OCI-LY1 (cell line): ENCODE measurements at regions not wholly inside any gene's neighbourhood (a gene's known extent, or its start where the extent isn't known, plus 50 kb on each side); places are given as distances from the start of the nearest gene placed in this dataset.

ENCODE experiments used
- H2AFZ ChIP-seq: fragments of 200-600 bp; sonication (generic), shearing (Covaris generic); 2 replicates; pipeline ENCODE4 v1.6.0; 2014; ENCODE audit warnings: antibody characterized with exemption, mild to moderate bottlenecking, low read length
- H3F3A ChIP-seq: fragments of 200-600 bp; sonication (generic), shearing (Covaris generic); 2 replicates; pipeline ENCODE4 v1.6.0; 2014; ENCODE audit warnings: mild to moderate bottlenecking, antibody characterized with exemption, low read length, moderate library complexity; ENCODE audit not compliant: insufficient read depth
- H3K27ac ChIP-seq: fragments of 200-600 bp; sonication (generic); 2 replicates; pipeline ENCODE4 v1.5.1; 2014; ENCODE audit warnings: low read length, mixed run types, mild to moderate bottlenecking, low read depth; ENCODE audit not compliant: poor library complexity, severe bottlenecking
- H3K27me3 ChIP-seq: fragments of 200-600 bp; sonication (generic); 2 replicates; pipeline ENCODE4 v1.6.0; 2014; ENCODE audit warnings: antibody characterized with exemption, mild to moderate bottlenecking, low read length, moderate library complexity; ENCODE audit not compliant: insufficient read depth
- H3K36me3 ChIP-seq: fragments of 200-600 bp; sonication (generic); 2 replicates; pipeline ENCODE4 v1.6.1; 2014; ENCODE audit warnings: mild to moderate bottlenecking, antibody characterized with exemption, low read length, moderate library complexity, mixed read lengths; ENCODE audit not compliant: insufficient read depth
- H3K4me1 ChIP-seq: fragments of 200-600 bp; sonication (generic); 2 replicates; pipeline ENCODE4 v1.5.1; 2014; ENCODE audit warnings: mild to moderate bottlenecking, low read length, moderate library complexity; ENCODE audit not compliant: insufficient read depth, severe bottlenecking
- H3K4me2 ChIP-seq: fragments of 200-600 bp; sonication (generic), shearing (Covaris generic); 2 replicates; pipeline ENCODE4 v1.6.1; 2014; ENCODE audit warnings: low read length
- H3K4me3 ChIP-seq: fragments of 200-600 bp; sonication (generic); 2 replicates; pipeline ENCODE4 v1.5.1; 2014; ENCODE audit warnings: low read length, low read depth, mild to moderate bottlenecking, mixed read lengths; ENCODE audit not compliant: poor library complexity, severe bottlenecking
- H3K79me2 ChIP-seq: fragments of 200-600 bp; shearing (Covaris generic); 2 replicates; pipeline ENCODE4 v1.6.1; 2016; ENCODE audit warnings: mixed run types, low read length, mixed read lengths; ENCODE audit not compliant: insufficient read depth
- H3K9ac ChIP-seq: fragments of 200-600 bp; sonication (generic), shearing (Covaris generic); 2 replicates; pipeline ENCODE4 v1.6.1; 2014; ENCODE audit warnings: mild to moderate bottlenecking, low read length, mixed read lengths
- H3K9me2 ChIP-seq: fragments of 200-600 bp; sonication (generic), shearing (Covaris generic); 2 replicates; pipeline ENCODE4 v1.6.1; 2014; ENCODE audit warnings: low read depth, mild to moderate bottlenecking, low read length, mixed read lengths
- H3K9me3 ChIP-seq: fragments of 200-600 bp; shearing (Covaris generic); 2 replicates; pipeline ENCODE4 v1.6.1; 2014; ENCODE audit warnings: low read length, mixed read lengths
- H4K20me1 ChIP-seq: fragments of 200-600 bp; sonication (generic), shearing (Covaris generic); 2 replicates; pipeline ENCODE4 v1.6.0; 2016; ENCODE audit warnings: mild to moderate bottlenecking, low read length; ENCODE audit not compliant: insufficient read depth
- CTCF ChIP-seq: fragments of 200-600 bp; sonication (generic), shearing (Covaris generic); IDR thresholded peaks from 2 replicates; pipeline ENCODE4 v1.5.1; 2017; ENCODE audit warnings: mild to moderate bottlenecking, antibody characterized with exemption, low read length, moderate library complexity, mixed read lengths
- EZH2 ChIP-seq: fragments of 200-600 bp; sonication (generic), shearing (Covaris generic); IDR thresholded peaks from 2 replicates; pipeline ENCODE4 v1.8.0; 2017; ENCODE audit warnings: borderline replicate concordance, mixed run types, mild to moderate bottlenecking, antibody characterized with exemption, low read length, moderate library complexity, mixed read lengths

- no peaks in the 10 kb centered on the region for H4K20me1 ChIP-seq
- H3K9me2 ChIP-seq = no peaks in the 10 kb centered on the region
- no peak overlapping the region for H3K27ac ChIP-seq
- H3K9me3 ChIP-seq = no peaks in the 10 kb centered on the region
- H3F3A ChIP-seq = no peaks in the 10 kb centered on the region
- no peaks in the 10 kb centered on the region for H3K27me3 ChIP-seq
- no peak overlapping the region for H3K4me2 ChIP-seq
- no peak overlapping the region for H2AFZ ChIP-seq
- no peak overlapping the region for H3K4me3 ChIP-seq
- TF ChIP-seq EZH2 (no peak), CTCF (no peak)
- H3K79me2 ChIP-seq = no peaks in the 10 kb centered on the region
- no peaks in the 10 kb centered on the region for H3K4me1 ChIP-seq
- H3K36me3 ChIP-seq = no peaks in the 10 kb centered on the region
- no peak overlapping the region for H3K9ac ChIP-seq
Measured at GRCh38 chr11:92811341-92811740, 158.1 kb upstream of the MTNR1B start.

- H3K4me2 ChIP-seq = no peak overlapping the region
- no peaks in the 10 kb centered on the region for H3K36me3 ChIP-seq
- no peak overlapping the region for H3K4me3 ChIP-seq
- no peaks in the 10 kb centered on the region for H3K9me2 ChIP-seq
- H3K9me3 ChIP-seq = no peaks in the 10 kb centered on the region
- no peaks in the 10 kb centered on the region for H4K20me1 ChIP-seq
- no peak overlapping the region for H3K9ac ChIP-seq
- H2AFZ ChIP-seq = no peak overlapping the region
- no peaks in the 10 kb centered on the region for H3K79me2 ChIP-seq
- TF ChIP-seq EZH2 = no peak
- no peak overlapping the region for H3K27ac ChIP-seq
- no peaks in the 10 kb centered on the region for H3K27me3 ChIP-seq
- H3F3A ChIP-seq = no peaks in the 10 kb centered on the region
- no peaks in the 10 kb centered on the region for H3K4me1 ChIP-seq
Measured at GRCh38 chr11:92812841-92813240, 156.6 kb upstream of the MTNR1B start.

GRCh38 chr11:92819830-92820229 is 149.6 kb upstream of the MTNR1B start:
- H3K9me3 ChIP-seq = no peaks in the 10 kb centered on the region
- no peak overlapping the region for H3K9ac ChIP-seq
- no peak overlapping the region for H3K4me2 ChIP-seq
- no peak overlapping the region for H3K4me3 ChIP-seq
- H3K27ac ChIP-seq = no peak overlapping the region
- H3K79me2 ChIP-seq = no peaks in the 10 kb centered on the region
- H3K36me3 ChIP-seq = no peaks in the 10 kb centered on the region
- no peaks in the 10 kb centered on the region for H3F3A ChIP-seq
- TF ChIP-seq EZH2 (no peak), CTCF (no peak)
- no peaks in the 10 kb centered on the region for H4K20me1 ChIP-seq
- H2AFZ ChIP-seq = no peak overlapping the region
- no peaks in the 10 kb centered on the region for H3K9me2 ChIP-seq
- H3K4me1 ChIP-seq = no peaks in the 10 kb centered on the region
- no peaks in the 10 kb centered on the region for H3K27me3 ChIP-seq

- H3K79me2 ChIP-seq = no peaks in the 10 kb centered on the region
- TF ChIP-seq CTCF (no peak), EZH2 (no peak)
- no peaks in the 10 kb centered on the region for H4K20me1 ChIP-seq
- H3K4me3 ChIP-seq = no peak overlapping the region
- no peaks in the 10 kb centered on the region for H3K36me3 ChIP-seq
- no peak overlapping the region for H3K4me2 ChIP-seq
- H3K27ac ChIP-seq = no peak overlapping the region
- H3K9me3 ChIP-seq = no peaks in the 10 kb centered on the region
- no peak overlapping the region for H2AFZ ChIP-seq
- no peaks in the 10 kb centered on the region for H3K27me3 ChIP-seq
- no peaks in the 10 kb centered on the region for H3K9me2 ChIP-seq
- no peaks in the 10 kb centered on the region for H3K4me1 ChIP-seq
- H3K9ac ChIP-seq = no peak overlapping the region
- no peaks in the 10 kb centered on the region for H3F3A ChIP-seq
Measured at GRCh38 chr11:92820860-92821259, 148.6 kb upstream of the MTNR1B start.
